Heart left ventricle (tissue), 16 donors: ENCODE measurements at regions not wholly inside any gene's neighbourhood (a gene's known extent, or its start where the extent isn't known, plus 50 kb on each side); places are given as distances from the start of the nearest gene placed in this dataset.
"Not testable (repeated sequence)": the region's sequence is repeated elsewhere in the genome, so short reads cannot be mapped to it uniquely, and the experiment has no call there.

Experiments
- ATAC-seq, 4 donors: fragments of 200-7000 bp; cut with Tn5 transposase; one replicate each; pipeline ENCODE4 v1.9.1; 2020 to 2022; ENCODE audit warnings: moderate library complexity in 4 of 4, mild to moderate bottlenecking in 3 of 4, moderate number of reproducible peaks in 1 of 4
- DNase-seq, 5 donors: peaks; one replicate each; pipeline ENCODE4 v3.0.0-alpha.2; 2020
- H3K27ac ChIP-seq, 12 donors: fragments of 200-600 bp; sonication (generic) in 4 of 12; one replicate each; pipeline versions ENCODE4 v1.5.0 to v1.8.0; 2016 to 2022; ENCODE audit warnings: mild to moderate bottlenecking in 2 of 12
- H3K27me3 ChIP-seq, 9 donors: fragments of 200-600 bp; sonication (generic) in 2 of 9; one replicate each; pipeline versions ENCODE4 v1.5.1 to v1.8.0; 2016 to 2022; ENCODE audit warnings: mild to moderate bottlenecking in 3 of 9
- H3K36me3 ChIP-seq, 9 donors: fragments of 200-600 bp; sonication (generic) in 2 of 9; one replicate each; pipeline versions ENCODE4 v1.5.0 to v1.8.0; 2018 to 2022; ENCODE audit warnings: mild to moderate bottlenecking in 2 of 9
- H3K4me1 ChIP-seq, 12 donors: fragments of 200-600 bp; sonication (generic) in 4 of 12; one replicate each; pipeline versions ENCODE4 v1.5.0 to v1.8.0; 2016 to 2022; ENCODE audit warnings: mild to moderate bottlenecking in 3 of 12
- H3K4me3 ChIP-seq, 12 donors: fragments of 200-600 bp; sonication (generic) in 4 of 12; one replicate each; pipeline versions ENCODE4 v1.5.0 to v1.8.0; 2017 to 2022; ENCODE audit warnings: mild to moderate bottlenecking in 9 of 12, moderate library complexity in 4 of 12
- H3K9me3 ChIP-seq, 12 donors: fragments of 200-600 bp; sonication (generic) in 4 of 12; one replicate each; pipeline versions ENCODE4 v1.5.0 to v1.8.0; 2016 to 2022; ENCODE audit warnings: mild to moderate bottlenecking in 1 of 12
- POLR2A ChIP-seq, 2 donors: fragments of 450-650 bp; IDR thresholded peaks; one replicate each; pipeline ENCODE4 v1.6.1; 2017; ENCODE audit warnings: antibody characterized with exemption in 2 of 2, mild to moderate bottlenecking in 2 of 2, moderate library complexity in 2 of 2
- WGBS, 4 donors: extraction: QIAGEN DNeasy Blood & Tissue Kit in 2 of 4; methylation state at CpG; one replicate each; pipeline versions ENCODE4 v1.1.5 to v1.1.7; 2013 to 2018; 5-methylcytosine and 5-hydroxymethylcytosine counted together
- intact Hi-C, 10 donors: fragments of 100-400 bp; cut with DNase I; formaldehyde crosslinking; loops; one replicate each; pipeline versions ENCODE4 v1.11.1 to v1.14.2; 2022
- TF ChIP-seq, protein P1 (sequence below), 12 donors: fragments of 200-600 bp; sonication (generic) in 4 of 12; IDR thresholded peaks; one replicate each; pipeline versions ENCODE4 v1.5.0 to v1.8.0; 2018 to 2022; ENCODE audit warnings: antibody characterized with exemption in 12 of 12, mild to moderate bottlenecking in 5 of 12
- donor health status: ischemic (EF 13 %, LVEDD 7.1; RV severe dilation, severe dysfunction).
- donor health status: healthy with polysubstance abuse.
- donor health status: DM: no; HTN: yes; CAD: no.
- donor health status: DM: no; HTN: no; CAD: no.
- donor health status: ischemic (EF 25% LVEDD 6.9; RV normal size, moderate dysfunction).
- donor health status: ischemic (EF 25% LVEDD 5.7; RV mildly dilated, moderate dysfunction).
- donor health status: healthy.
- donor health status: DM: yes; HTN: yes; CAD: no.
- donor health status: ischemic (EF 35%, LVEDD 5.7; RV mildly dilated, moderate dysfunction).
- donor health status: nonischemic (EF 11% LVEDD 7.7; RV severe dilation, severe dysfunction).
- donor health status: DM: yes; HTN: yes; CAD: no.
- donor health status: PGD.
- donor health status: ischemic (EF 29% LVEDD 5.4; RV normal size, mild dysfunction).
- donor health status: nonischemic (EF 23%, LVEDD 6.1; RV moderate dilation, normal function).

DNA sequence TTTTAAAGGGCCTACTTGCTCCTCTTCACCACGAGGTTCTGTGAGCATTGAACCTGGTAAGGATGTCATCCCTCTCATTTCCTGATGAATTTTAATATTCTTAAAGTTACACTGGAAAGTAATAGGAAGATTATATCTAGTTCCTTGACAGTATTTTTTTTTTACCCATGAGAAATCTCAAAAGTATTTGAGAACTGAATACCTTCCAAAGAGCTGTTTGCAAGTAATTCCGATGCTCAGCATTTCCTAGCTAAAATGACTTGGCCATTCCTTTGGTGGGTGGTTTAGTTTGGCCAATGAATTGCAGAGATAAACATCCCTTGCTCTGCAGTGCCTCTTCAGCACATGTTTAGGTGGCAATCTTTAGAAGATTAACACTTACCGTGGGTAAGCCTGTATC lies 110.2 kb upstream of the WDR1 start:
- ATAC-seq (no peak), DNase-seq (no peak)
- H3K27ac ChIP-seq, result no peak overlapping the region
- intact Hi-C loops, result no loop called here
- no peaks in the 10 kb centered on the region for H3K4me1 ChIP-seq
- no peaks in the 10 kb centered on the region for H3K36me3 ChIP-seq
- no peak overlapping the region for H3K4me3 ChIP-seq
- 65 to 77% (median 72%) methylated on average over 3 of the region's 3 CpGs for WGBS, 4 donors
- H3K9me3 ChIP-seq, result no peaks in the 10 kb centered on the region
- no peak for TF ChIP-seq POLR2A (IDR thresholded peaks at IDR 0.05)
- TF ChIP-seq, protein P1, sequence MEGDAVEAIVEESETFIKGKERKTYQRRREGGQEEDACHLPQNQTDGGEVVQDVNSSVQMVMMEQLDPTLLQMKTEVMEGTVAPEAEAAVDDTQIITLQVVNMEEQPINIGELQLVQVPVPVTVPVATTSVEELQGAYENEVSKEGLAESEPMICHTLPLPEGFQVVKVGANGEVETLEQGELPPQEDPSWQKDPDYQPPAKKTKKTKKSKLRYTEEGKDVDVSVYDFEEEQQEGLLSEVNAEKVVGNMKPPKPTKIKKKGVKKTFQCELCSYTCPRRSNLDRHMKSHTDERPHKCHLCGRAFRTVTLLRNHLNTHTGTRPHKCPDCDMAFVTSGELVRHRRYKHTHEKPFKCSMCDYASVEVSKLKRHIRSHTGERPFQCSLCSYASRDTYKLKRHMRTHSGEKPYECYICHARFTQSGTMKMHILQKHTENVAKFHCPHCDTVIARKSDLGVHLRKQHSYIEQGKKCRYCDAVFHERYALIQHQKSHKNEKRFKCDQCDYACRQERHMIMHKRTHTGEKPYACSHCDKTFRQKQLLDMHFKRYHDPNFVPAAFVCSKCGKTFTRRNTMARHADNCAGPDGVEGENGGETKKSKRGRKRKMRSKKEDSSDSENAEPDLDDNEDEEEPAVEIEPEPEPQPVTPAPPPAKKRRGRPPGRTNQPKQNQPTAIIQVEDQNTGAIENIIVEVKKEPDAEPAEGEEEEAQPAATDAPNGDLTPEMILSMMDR (IDR thresholded peaks at IDR 0.05), result no peak
- H3K27me3 ChIP-seq, result no peaks in the 10 kb centered on the region

DNA sequence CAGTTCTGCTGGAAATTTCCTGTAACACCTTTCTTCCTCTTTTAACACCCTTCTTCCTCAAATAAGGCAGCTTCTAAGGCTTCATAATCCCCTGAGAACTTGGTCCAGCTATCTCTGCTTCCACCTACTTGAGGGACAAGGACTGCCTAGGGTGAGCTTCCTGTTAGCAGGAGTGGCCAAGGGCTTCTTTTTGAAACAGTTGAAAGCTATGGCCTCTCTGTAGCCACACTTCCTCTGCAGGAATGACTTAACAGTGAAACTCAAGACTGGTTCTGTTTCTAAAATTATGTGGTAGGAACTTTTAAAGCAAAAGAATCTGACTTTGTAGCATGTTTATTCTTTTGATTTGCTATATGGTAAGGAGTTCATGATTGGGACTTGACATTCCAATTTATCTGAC lies 108.5 kb upstream of the WDR1 start:
- Histone ChIP-seq H3K4me1 (no peaks in the 10 kb centered on the region), H3K27me3 (no peaks in the 10 kb centered on the region), H3K27ac (no peak overlapping the region), H3K9me3 (no peaks in the 10 kb centered on the region), H3K4me3 (no peak overlapping the region), H3K36me3 (no peaks in the 10 kb centered on the region)
- DNase-seq (no peak), ATAC-seq (no peak)
- intact Hi-C loops, result no loop called here
- TF ChIP-seq, protein P1 (IDR thresholded peaks at IDR 0.05), result no peak
- no peak for TF ChIP-seq POLR2A (IDR thresholded peaks at IDR 0.05)

DNA sequence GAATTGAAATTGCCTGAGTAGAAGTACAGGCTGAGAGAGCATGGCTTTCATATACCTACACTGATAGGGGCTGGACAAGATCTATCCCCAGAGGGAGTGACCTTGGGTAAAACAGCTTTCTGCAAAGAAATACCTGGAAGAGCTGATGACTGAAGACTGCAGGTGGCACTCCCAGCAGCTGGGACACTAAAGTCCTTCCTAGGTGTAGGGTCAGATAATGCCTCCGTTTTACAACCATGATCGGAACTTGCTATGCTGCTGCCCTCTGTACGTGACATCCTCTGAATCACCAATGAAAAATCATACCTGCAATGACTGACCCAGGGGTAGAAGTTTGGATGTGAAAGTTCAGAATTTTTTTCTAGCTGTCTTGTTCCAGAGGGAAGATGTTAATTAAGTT lies 107.2 kb upstream of the WDR1 start:
- Histone ChIP-seq H3K4me3 (no peak overlapping the region), H3K27me3 (no peaks in the 10 kb centered on the region), H3K36me3 (no peaks in the 10 kb centered on the region), H3K9me3 (no peaks in the 10 kb centered on the region), H3K27ac (no peak overlapping the region), H3K4me1 (no peaks in the 10 kb centered on the region)
- DNase-seq, result no peak
- no peak for TF ChIP-seq POLR2A (IDR thresholded peaks at IDR 0.05)
- TF ChIP-seq, protein P1 (IDR thresholded peaks at IDR 0.05), result no peak
- no peak for ATAC-seq
- 89 to 100% (median 94%) methylated on average over 3 of the region's 3 CpGs for WGBS, 4 donors
- intact Hi-C loops, result no loop called here

DNA sequence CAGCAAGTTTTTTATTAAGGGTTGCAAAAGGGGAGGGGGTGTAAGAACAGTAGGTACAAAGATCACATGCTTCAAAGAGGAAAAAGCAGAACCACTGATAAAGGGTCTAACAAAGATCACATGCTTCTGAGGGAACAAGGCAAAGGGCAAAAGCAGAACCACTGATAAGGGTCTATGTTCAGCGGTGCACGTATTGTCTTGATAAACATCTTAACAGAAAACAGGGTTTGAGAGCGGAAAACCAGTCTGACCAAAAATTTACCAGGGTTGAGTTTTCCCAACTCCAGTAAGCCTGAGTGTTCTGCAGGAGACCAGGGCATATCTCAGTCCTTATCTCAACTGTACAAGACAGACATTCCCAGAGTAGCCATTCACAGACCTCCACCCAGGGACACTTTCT lies 96.9 kb upstream of the WDR1 start:
- H3K9me3 ChIP-seq, result not testable (repeated sequence)
- 66 to 68% (median 67%) methylated on average over 3 of the region's 3 CpGs for WGBS, 4 donors

DNA sequence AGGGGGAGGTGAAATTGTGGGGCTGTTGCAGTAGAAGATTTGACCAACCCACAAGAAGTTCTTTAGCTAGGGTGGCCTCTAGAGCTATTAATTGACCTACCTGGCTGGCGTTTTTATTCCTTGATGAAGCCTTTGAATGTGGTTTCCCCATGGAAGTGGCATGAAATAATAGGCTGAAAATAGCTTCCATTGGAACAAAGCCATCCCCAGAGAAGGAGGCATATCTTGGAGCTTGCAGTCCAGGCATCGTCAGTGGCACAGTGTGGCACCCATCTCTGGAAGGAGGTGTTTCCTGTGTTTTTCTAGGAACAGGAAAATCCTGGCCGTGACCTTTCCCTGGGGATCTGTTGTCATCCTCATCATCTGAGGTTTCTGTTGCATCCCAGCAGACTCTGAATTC lies 96.3 kb upstream of the WDR1 start:
- H3K4me3 ChIP-seq, result no peak overlapping the region
- H3K27ac ChIP-seq, result no peak overlapping the region
- intact Hi-C loops, result no loop called here
- no peak for DNase-seq
- peaks cover 0 to 4% (median 0%) of the 10 kb centered on the region in 12 donors for H3K4me1 ChIP-seq
- no peaks in the 10 kb centered on the region for H3K36me3 ChIP-seq
- no peak for ATAC-seq
- WGBS, 4 donors, result 8 to 33% (median 17%) methylated on average over 1 to 3 of the region's 3 CpGs
- peaks cover 0 to 5% (median 0%) of the 10 kb centered on the region in 9 donors for H3K27me3 ChIP-seq
- TF ChIP-seq, protein P1 (IDR thresholded peaks at IDR 0.05), result no peak
- TF ChIP-seq POLR2A (IDR thresholded peaks at IDR 0.05), result no peak
- H3K9me3 ChIP-seq, result no peaks in the 10 kb centered on the region

More for the DNA sequence above, 96.9 kb upstream of the WDR1 start:
- H3K4me1 ChIP-seq, intact Hi-C loops, DNase-seq, H3K4me3 ChIP-seq, H3K27ac ChIP-seq, ATAC-seq, H3K36me3 ChIP-seq, H3K27me3 ChIP-seq: not testable (repeated sequence)
